Activated CD4-positive, CD25-positive, alpha-beta regulatory T cell (primary cell): ENCODE measurements at regions not wholly inside any gene's neighbourhood (a gene's known extent, or its start where the extent isn't known, plus 50 kb on each side); places are given as distances from the start of the nearest gene placed in this dataset.

Experiments
- DNase-seq, 4 experiments: peaks; one replicate each; lab custom pipeline; 2025; lab: John Stamatoyannopoulos, UW

GRCh38 chr10:78938695-78939672 is 129.8 kb upstream of the ZMIZ1 start:
- DNase-seq, result no peak

- no peak for DNase-seq
Observed at GRCh38 chr10:78942091-78942501, 126.7 kb upstream of the ZMIZ1 start.

GRCh38 chr10:78944723-78945312 is 123.9 kb upstream of the ZMIZ1 start:
- DNase-seq, result no peak

GRCh38 chr10:78945838-78946237 is 122.9 kb upstream of the ZMIZ1 start:
- DNase-seq, result no peak

- no peak for DNase-seq
Observed at GRCh38 chr10:78947226-78947625, 121.5 kb upstream of the ZMIZ1 start.

- no peak for DNase-seq
Observed at GRCh38 chr10:78947733-78948132, 121.0 kb upstream of the ZMIZ1 start.

- no peak for DNase-seq
Observed at GRCh38 chr10:78948621-78949030, 120.1 kb upstream of the ZMIZ1 start.

- DNase-seq, result no peak
Observed at GRCh38 chr10:78950656-78951587, 117.8 kb upstream of the ZMIZ1 start.

GRCh38 chr10:78952030-78952429 is 116.7 kb upstream of the ZMIZ1 start:
- no peak for DNase-seq

- no peak for DNase-seq
Observed at GRCh38 chr10:78952686-78953085, 116.1 kb upstream of the ZMIZ1 start.

- DNase-seq, result no peak
Observed at GRCh38 chr10:78953113-78953798, 115.5 kb upstream of the ZMIZ1 start.

GRCh38 chr10:78953799-78954297 is 114.9 kb upstream of the ZMIZ1 start:
- no peak for DNase-seq

GRCh38 chr10:78954689-78955088 is 114.1 kb upstream of the ZMIZ1 start:
- no peak for DNase-seq

- no peak for DNase-seq
Observed at GRCh38 chr10:78955206-78955605, 113.6 kb upstream of the ZMIZ1 start.

- DNase-seq, result no peak
Observed at GRCh38 chr10:78956391-78956790, 112.4 kb upstream of the ZMIZ1 start.

GRCh38 chr10:78957471-78958039 is 111.2 kb upstream of the ZMIZ1 start:
- no peak for DNase-seq

GRCh38 chr10:78959217-78959923 is 109.4 kb upstream of the ZMIZ1 start:
- no peak for DNase-seq

GRCh38 chr10:78959924-78960285 is 108.9 kb upstream of the ZMIZ1 start:
- DNase-seq, result no peak

GRCh38 chr10:78960316-78960800 is 108.4 kb upstream of the ZMIZ1 start:
- DNase-seq, result no peak

- DNase-seq, result no peak
Observed at GRCh38 chr10:78961760-78962159, 107.0 kb upstream of the ZMIZ1 start.
